ENCODE measurements at regions not wholly inside any gene's neighbourhood (a gene's known extent, or its start where the extent isn't known, plus 50 kb on each side); places are given as distances from the start of the nearest gene placed in this dataset.
"Not testable (repeated sequence)": the region's sequence is repeated elsewhere in the genome, so short reads cannot be mapped to it uniquely, and the experiment has no call there.

DNA sequence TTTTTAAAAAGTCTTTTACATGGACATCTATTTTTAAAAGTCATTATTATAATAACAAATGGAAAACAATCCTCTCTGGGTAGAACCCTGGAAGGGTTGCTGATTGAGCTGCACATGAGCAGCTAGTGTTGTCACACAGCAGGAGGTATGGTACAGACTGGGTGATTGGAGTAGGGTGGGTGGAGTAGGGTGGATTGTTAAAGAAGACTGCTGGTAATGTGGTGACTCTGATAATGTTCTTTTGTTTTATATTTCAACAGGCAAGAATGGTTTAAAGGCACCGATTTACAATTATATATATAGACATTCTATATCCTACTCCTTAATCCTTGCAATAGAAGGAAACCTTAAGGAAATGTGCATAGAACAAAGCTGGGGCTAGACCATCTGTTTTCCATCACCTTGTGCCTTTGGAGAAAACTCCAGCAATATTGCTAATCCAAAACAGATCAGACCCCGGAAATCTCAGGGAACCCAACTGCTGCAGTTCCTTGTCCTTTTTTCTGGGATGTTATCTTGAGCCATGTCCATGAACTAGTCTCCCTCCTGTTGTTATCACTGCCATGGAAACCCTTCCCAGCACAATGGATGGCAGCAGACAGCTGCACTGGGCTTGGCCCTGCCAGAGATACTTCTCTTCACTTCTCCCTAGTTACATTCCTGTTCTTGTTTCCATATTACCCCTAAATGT lies 129.7 kb downstream of the YIPF5 start:
- DNase-seq (no peak), ATAC-seq (no peak)
- TF ChIP-seq CTCF (IDR thresholded peaks at IDR 0.05), result no peak
- no peaks in the 10 kb centered on the region for H3K36me3 ChIP-seq (ENCODE audit: low read depth)
- no peak overlapping the region for H3K4me3 ChIP-seq
- intact Hi-C loops (cut with DNase I, micrococcal nuclease), result no loop called here
- no peaks in the 10 kb centered on the region for H3K9me3 ChIP-seq
- no peaks in the 10 kb centered on the region for H3K4me1 ChIP-seq (ENCODE audit: low read depth)

- intact Hi-C loops (cut with DNase I, micrococcal nuclease), result no loop called here
- no peak overlapping the region for H3K4me3 ChIP-seq
- H3K9me3 ChIP-seq, result no peaks in the 10 kb centered on the region
- DNase-seq (no peak), ATAC-seq (no peak)
- TF ChIP-seq CTCF (IDR thresholded peaks at IDR 0.05), result no peak
- H3K4me1 ChIP-seq (ENCODE audit: low read depth), result no peaks in the 10 kb centered on the region
- no peaks in the 10 kb centered on the region for H3K36me3 ChIP-seq (ENCODE audit: low read depth)
Observed at GRCh38 chr5:144042156-144042555, 128.3 kb downstream of the YIPF5 start.

DNA sequence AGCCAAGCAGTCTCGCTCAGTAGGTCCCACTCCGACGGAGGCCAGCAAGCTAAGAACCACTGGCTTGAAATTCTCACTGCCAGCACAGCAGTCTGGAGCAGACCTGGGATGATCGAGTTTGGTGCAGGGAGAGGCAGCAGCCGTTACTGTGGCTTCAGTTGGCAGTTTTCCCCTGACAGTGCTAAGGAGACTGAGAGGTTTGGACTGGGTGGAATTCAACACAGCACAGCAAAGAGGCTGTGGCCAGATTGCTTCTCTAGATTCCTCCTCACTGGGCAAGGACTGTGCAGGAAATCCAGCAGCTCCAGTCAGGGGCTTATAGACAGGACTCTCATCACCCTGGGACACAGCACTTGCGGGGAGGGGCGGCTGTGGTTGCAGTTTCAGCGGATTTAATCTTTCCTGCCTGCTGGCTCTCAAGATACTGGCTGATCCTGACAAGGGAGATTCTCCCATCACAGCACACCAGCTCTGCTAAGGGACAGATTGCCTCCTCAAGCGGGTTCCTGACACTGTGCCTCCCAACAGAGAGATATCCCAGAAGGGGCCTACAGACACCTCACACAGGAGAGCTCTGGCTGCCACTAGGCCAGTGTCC lies 122.1 kb downstream of the YIPF5 start:
- Histone ChIP-seq H3K4me3 (no peak overlapping the region), H3K36me3 (ENCODE audit: low read depth) (no peaks in the 10 kb centered on the region), H3K4me1 (ENCODE audit: low read depth) (no peaks in the 10 kb centered on the region), H3K9me3 (no peaks in the 10 kb centered on the region)
- DNase-seq (no peak), ATAC-seq (no peak)
- TF ChIP-seq CTCF (IDR thresholded peaks at IDR 0.05), result no peak
- intact Hi-C loops (cut with DNase I, micrococcal nuclease), result no loop called here

GRCh38 chr5:144055391-144055790 lies 115.1 kb downstream of the YIPF5 start:
- H3K9me3 ChIP-seq; H3K4me3 ChIP-seq; H3K36me3 ChIP-seq (ENCODE audit: low read depth); H3K4me1 ChIP-seq (ENCODE audit: low read depth); DNase-seq; ATAC-seq; intact Hi-C loops (cut with DNase I, micrococcal nuclease): not testable (repeated sequence)

DNA sequence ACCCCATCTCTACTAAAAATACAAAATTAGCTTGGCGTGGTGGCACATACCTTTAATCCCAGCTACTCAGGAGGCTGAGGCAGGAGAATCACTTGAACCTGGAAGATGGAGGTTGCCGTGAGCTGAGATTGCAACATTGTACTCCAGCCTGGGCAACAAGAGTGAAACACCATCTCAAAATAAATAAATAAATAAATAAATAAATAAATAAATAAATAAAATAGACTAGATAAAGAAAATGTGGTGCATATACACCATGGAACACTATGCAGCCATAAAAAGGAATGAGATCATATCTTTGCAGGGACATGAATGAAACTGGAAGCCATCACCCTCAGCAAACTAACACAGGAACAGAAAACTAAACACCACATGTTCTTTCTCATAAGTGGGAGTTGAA lies 110.4 kb downstream of the YIPF5 start:
- H3K4me3 ChIP-seq; H3K9me3 ChIP-seq; intact Hi-C loops (cut with DNase I, micrococcal nuclease); H3K36me3 ChIP-seq (ENCODE audit: low read depth); DNase-seq; H3K4me1 ChIP-seq (ENCODE audit: low read depth); ATAC-seq: not testable (repeated sequence)

DNA sequence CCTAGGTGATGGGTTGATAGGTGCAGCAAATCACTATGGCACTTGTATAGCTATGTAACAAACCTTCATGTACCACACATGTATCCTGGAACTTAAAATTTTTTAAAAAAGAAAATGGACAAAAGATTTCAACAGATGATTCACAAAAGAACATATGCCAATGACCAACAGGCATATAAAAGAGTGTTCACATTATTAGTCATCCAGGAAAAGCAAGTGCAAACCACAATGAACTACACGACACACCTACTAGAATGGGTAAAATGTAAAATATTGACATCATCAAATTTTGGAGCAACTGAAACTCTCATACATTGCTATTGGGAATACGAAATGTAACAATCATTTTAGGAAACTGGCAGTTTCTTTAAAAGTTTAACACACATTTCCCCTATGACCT lies 109.9 kb downstream of the YIPF5 start:
- no peaks in the 10 kb centered on the region for H3K9me3 ChIP-seq
- TF ChIP-seq CTCF (IDR thresholded peaks at IDR 0.05), result no peak
- no peaks in the 10 kb centered on the region for H3K36me3 ChIP-seq (ENCODE audit: low read depth)
- DNase-seq (no peak), ATAC-seq (no peak)
- intact Hi-C loops (cut with DNase I, micrococcal nuclease), result no loop called here
- no peaks in the 10 kb centered on the region for H3K4me1 ChIP-seq (ENCODE audit: low read depth)
- no peak overlapping the region for H3K4me3 ChIP-seq

Measured in mucosa of descending colon (tissue), 3 donors.